ENCODE measurements at regions not wholly inside any gene's neighbourhood (a gene's known extent, or its start where the extent isn't known, plus 50 kb on each side); places are given as distances from the start of the nearest gene placed in this dataset.

- TF ChIP-seq CTCF (IDR thresholded peaks at IDR 0.05; ENCODE audit: control insufficient read depth, insufficient read depth, low read depth, low read length, missing control alignments): no peak
- no peak overlapping the region for H3K4me3 ChIP-seq (ENCODE audit: control insufficient read depth, low read depth, low read length)
- no peak for DNase-seq (ENCODE audit: low read depth)
Measured at GRCh38 chr5:40368200-40368599, 311.5 kb upstream of the PTGER4 start.

DNA sequence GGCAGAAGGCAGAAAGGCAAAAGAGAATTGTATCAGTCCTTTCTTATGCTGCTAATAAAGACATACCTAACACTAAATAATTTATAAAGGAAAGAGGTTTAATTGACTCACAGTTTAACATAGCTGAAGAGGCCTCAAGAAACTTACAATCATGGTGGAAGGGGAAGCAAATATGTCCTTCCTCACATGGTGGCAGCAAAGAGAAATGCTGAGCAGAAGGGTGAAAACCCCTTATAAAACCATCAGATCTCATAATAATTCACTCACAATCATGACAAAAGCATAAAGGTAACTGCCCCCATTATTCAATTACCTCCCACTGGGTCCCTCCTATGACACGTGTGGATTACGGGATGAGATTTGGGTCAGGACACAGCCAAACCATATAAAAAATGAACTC is 312.5 kb upstream of the PTGER4 start:
- DNase-seq (ENCODE audit: low read depth): no peak
- no peak overlapping the region for H3K4me3 ChIP-seq (ENCODE audit: control insufficient read depth, low read depth, low read length)
- peak; percentile 38 for TF ChIP-seq CTCF (IDR thresholded peaks at IDR 0.05; ENCODE audit: control insufficient read depth, insufficient read depth, low read depth, low read length, missing control alignments)

- no peak overlapping the region for H3K4me3 ChIP-seq (ENCODE audit: control insufficient read depth, low read depth, low read length)
- TF ChIP-seq CTCF (IDR thresholded peaks at IDR 0.05; ENCODE audit: control insufficient read depth, insufficient read depth, low read depth, low read length, missing control alignments): no peak
- DNase-seq (ENCODE audit: low read depth): no peak
Measured at GRCh38 chr5:40365342-40366330, 314.1 kb upstream of the PTGER4 start.

- H3K4me3 ChIP-seq (ENCODE audit: control insufficient read depth, low read depth, low read length): no peak overlapping the region
- no peak for DNase-seq (ENCODE audit: low read depth)
- TF ChIP-seq CTCF (IDR thresholded peaks at IDR 0.05; ENCODE audit: control insufficient read depth, insufficient read depth, low read depth, low read length, missing control alignments): no peak
Measured at GRCh38 chr5:40364441-40364840, 315.3 kb upstream of the PTGER4 start.

DNA sequence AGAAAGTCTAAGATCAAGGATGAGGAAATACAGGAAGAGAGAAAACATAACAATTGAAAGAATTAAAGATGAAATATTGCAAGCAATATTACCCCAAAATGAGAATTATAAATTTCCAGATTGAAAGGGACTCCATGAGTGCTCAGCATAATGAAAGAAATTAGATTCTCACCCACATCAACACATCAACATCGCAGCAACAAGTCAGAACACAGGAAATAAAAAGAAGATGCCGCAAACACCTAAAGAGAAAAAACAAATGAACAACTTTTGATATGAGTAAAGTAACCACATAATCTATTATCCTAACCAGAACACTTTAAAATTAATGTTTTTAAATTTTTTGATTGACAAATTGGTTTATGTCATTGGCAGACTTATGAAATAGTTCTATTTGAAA is 318.3 kb upstream of the PTGER4 start:
- no peak for DNase-seq (ENCODE audit: low read depth)
- no peak for TF ChIP-seq CTCF (IDR thresholded peaks at IDR 0.05; ENCODE audit: control insufficient read depth, insufficient read depth, low read depth, low read length, missing control alignments)
- H3K4me3 ChIP-seq (ENCODE audit: control insufficient read depth, low read depth, low read length): no peak overlapping the region

DNA sequence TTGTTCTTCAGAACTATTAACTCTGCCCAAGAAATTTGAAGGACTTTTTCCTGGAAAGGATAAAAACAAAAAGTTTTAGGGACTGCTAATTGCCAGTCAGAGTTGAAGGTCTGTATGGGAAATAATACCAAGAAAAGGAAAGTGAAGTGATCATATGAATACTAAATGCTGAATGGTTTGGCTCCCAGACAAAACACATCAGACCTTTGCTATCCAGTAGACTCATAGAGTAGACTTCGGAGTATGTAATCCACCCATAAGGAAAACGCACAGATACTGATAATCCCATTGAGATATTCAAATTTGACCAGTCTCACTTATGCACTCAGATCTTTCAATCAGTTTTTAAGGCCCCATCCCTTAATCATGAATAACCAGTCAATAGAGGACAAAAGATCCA is 319.0 kb upstream of the PTGER4 start:
- no peak for DNase-seq (ENCODE audit: low read depth)
- no peak for TF ChIP-seq CTCF (IDR thresholded peaks at IDR 0.05; ENCODE audit: control insufficient read depth, insufficient read depth, low read depth, low read length, missing control alignments)
- H3K4me3 ChIP-seq (ENCODE audit: control insufficient read depth, low read depth, low read length): no peak overlapping the region
